RWPE1 (cell line): ENCODE measurements at regions not wholly inside any gene's neighbourhood (a gene's known extent, or its start where the extent isn't known, plus 50 kb on each side); places are given as distances from the start of the nearest gene placed in this dataset.
"Not testable (repeated sequence)": the region's sequence is repeated elsewhere in the genome, so short reads cannot be mapped to it uniquely, and the experiment has no call there.

ENCODE experiments used
- CTCF ChIA-PET: fragments of 350-600 bp; sonication (Branson Sonifier 250); formaldehyde crosslinking; extraction: SDS; loops from one replicate; lab custom pipeline; 2021; lab: Yijun Ruan, JAX
- POLR2A ChIA-PET: fragments of 400-600 bp; formaldehyde crosslinking; extraction: SDS; loops from one replicate; lab custom pipeline; 2020; ENCODE audit warnings: antibody characterized with exemption; ENCODE audit not compliant: low non-redundant PET; lab: Yijun Ruan, JAX
- DNase-seq: peaks from one replicate; pipeline ENCODE4 v3.0.0; 2012; ENCODE audit warnings: low spot score
- H3K27ac ChIP-seq: fragments of 450-650 bp; 2 replicates; pipeline ENCODE4 v1.5.1; 2017
- CTCF ChIP-seq: fragments of 450-650 bp; conservative IDR thresholded peaks from 2 replicates; pipeline ENCODE4 v1.5.1; 2017; ENCODE audit warnings: low read depth, mild to moderate bottlenecking

DNA sequence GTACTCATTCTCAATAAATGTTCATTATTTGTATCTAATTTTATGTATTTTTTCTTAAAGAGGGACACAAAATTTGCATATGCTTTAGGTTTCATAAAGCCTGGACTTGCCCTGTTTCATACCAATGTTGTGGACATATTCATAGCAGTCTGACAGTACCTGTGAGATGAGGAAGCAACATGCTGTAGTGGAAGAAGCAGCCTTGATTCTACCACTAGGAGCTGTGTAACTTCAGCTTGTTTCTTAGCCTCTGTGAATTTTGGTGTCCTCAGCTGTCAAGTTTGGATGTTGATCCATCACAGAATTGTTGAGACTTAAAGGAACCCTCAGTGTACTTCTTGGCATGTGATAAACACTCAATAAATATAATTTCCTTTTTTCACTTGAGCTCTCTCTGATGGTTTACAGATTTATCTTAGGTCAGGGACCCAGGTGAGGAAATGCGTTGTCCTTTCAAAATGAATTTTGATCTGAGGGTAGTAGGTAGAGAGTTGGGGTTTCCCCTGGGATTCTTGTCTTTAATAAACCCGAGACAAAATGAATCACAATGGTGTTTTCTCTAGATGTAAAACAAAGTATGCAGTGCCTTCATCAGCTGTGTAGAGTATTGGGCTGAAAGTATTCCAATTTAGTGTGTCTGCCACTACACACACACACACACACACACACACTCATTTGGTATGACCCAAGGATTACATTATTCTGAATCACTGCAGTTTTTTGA, 152.1 kb downstream of the KCNRG start:
- POLR2A ChIA-PET: no interaction called here
- H3K27ac ChIP-seq: no peak overlapping the region
- CTCF ChIA-PET: no interaction called here
- no peak for DNase-seq
- no peak for TF ChIP-seq CTCF

- ChIA-PET POLR2A (no interaction called here), CTCF (no interaction called here)
Measured at GRCh38 chr13:50167967-50168366, 152.7 kb downstream of the KCNRG start.

DNA sequence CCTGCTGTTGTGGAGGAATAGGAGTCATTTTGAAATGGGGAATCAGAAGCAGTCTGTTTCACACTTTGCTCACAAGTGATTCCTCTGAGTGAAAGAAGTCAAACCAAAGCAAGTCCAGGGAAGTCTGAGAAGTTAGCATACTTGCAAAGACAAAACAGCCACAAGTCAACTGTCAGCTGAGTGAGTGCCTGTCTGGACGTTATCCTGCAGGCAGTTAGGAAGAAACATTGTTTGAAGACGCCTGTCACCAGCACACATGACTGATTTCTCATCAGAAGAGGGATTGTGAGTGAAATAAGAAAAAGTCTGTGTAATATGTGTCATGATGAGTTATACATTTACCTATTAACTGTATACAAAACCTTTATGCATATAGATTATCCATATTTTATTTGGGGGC, 153.5 kb downstream of the KCNRG start:
- no peak for TF ChIP-seq CTCF
- DNase-seq: no peak
- ChIA-PET POLR2A (no interaction called here), CTCF (no interaction called here)
- H3K27ac ChIP-seq: no peak overlapping the region

More at GRCh38 chr13:50167967-50168366, 152.7 kb downstream of the KCNRG start:
- H3K27ac ChIP-seq: no peak overlapping the region
- no peak for TF ChIP-seq CTCF
- no peak for DNase-seq

- CTCF ChIA-PET: interaction anchor here (1.0 kb wide), 1 partner anchor 741 kb away, joined by 4 read pairs; no protein-coding TSS in a partner anchor
- H3K27ac ChIP-seq: no peak overlapping the region
- POLR2A ChIA-PET: no interaction called here
- DNase-seq: peak; percentile 26
- TF ChIP-seq CTCF: peak; percentile 33
Measured at GRCh38 chr13:50170447-50171037, 155.3 kb downstream of the KCNRG start.

GRCh38 chr13:50171590-50172282, 156.5 kb downstream of the KCNRG start:
- TF ChIP-seq CTCF: no peak
- ChIA-PET POLR2A (no interaction called here), CTCF (no interaction called here)
- DNase-seq: no peak
- no peak overlapping the region for H3K27ac ChIP-seq

DNA sequence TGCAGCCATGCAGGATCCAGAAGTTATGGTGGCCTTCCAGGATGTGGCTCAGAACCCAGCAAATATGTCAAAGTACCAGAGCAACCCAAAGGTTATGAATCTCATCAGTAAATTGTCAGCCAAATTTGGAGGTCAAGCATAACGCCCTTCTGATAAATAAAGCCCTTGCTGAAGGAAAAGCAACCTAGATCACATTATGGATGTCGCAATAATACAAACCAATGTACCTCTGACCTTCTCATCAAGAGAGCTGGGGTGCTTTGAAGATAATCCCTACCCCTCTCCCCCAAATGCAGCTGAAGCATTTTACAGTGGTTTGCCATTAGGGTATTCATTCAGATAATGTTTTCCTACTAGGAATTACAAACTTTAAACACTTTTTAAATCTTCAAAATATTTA, 157.8 kb downstream of the KCNRG start:
- POLR2A ChIA-PET, DNase-seq, CTCF ChIA-PET, H3K27ac ChIP-seq: not testable (repeated sequence)
